ENCODE measurements at regions not wholly inside any gene's neighbourhood (a gene's known extent, or its start where the extent isn't known, plus 50 kb on each side); places are given as distances from the start of the nearest gene placed in this dataset.
"Not testable (repeated sequence)": the region's sequence is repeated elsewhere in the genome, so short reads cannot be mapped to it uniquely, and the experiment has no call there.

DNA sequence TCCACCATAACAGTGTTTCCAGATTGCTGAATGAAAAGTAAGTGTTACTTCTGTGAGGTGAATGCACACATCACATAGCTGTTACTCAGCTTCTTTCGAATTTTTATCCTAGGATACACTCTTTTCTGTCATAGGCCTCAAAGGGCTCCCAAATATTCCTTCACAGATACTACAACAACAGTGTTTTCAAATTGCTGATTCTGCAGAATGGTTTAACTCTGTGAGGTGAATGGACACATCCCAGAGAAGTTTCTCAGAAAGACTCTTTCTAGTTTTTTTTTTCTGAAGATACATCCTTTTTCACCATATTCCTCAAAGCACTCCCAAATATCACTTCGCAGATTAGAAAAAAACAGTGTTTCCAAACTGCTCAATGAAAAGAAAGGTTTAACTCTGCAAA is 221.1 kb downstream of the OR4A5 start:
- no peak for DNase-seq

DNA sequence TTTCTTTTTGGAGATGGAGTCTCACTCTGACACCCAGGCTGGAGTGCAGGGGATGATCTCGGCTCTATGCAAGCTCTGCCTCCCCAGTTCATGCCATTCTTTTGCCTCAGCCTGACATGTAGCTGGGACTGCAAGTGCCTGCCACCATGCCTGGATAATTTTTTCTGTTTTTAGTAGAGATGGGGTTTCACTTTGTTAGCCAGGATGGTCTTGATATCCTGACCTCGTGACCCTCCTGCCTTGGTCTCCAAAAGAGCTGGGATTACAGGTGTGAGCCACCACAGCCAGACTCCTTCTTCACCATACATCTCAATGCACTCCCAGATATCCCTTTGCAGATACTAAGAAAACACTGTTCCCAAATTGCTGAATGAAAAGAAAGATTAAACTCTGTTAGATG is 224.3 kb downstream of the OR4A5 start:
- DNase-seq: no peak
- in situ Hi-C loops (cut with HindIII; ENCODE audit: low pct_ligation_motif_present, low pct_unique_long_range_greater_than_20kb, low sequenced_read_pairs): no loop called here

More for the DNA sequence above, 221.1 kb downstream of the OR4A5 start:
- in situ Hi-C loops (cut with HindIII; ENCODE audit: low pct_ligation_motif_present, low pct_unique_long_range_greater_than_20kb, low sequenced_read_pairs): no loop called here

DNA sequence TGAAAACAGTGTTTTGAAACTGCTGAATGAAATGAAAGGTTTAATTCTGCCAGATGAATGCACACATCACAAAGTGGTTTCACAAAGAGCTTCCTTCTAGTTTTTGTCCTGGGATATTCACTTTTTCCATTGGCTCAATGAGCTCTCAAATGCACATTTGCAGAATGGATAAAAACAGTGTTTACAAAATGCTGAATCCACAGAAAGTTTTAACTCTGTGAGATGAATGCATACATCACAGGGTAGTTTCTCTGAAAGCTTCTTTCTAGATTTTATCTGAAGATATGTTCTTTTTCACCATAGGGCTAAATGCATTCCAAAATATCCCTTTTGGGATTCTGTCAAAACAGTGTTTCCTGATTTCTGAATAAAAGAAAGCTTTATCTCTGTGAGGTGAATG is 237.6 kb downstream of the OR4A5 start:
- in situ Hi-C loops (cut with HindIII; ENCODE audit: low pct_ligation_motif_present, low pct_unique_long_range_greater_than_20kb, low sequenced_read_pairs): no loop called here
- DNase-seq: no peak

DNA sequence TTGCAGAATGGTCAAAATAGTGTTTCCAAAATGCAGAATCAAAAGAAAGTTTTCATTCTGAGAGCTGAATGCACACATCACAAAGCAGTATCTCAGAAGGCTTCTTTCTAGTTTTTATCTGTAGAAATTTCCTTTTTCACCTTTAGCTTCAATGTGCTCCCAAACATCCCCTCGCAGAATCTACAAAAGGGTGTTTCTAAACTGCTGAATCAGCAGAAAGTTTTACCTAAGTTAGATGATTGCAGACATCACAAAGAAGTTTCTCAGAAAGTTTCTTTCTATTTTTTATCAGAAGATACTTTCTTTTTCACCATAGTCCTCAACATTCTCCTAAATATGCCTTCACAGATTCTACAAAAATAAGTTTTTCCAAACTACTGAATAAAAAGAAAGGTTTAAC is 239.8 kb downstream of the OR4A5 start:
- in situ Hi-C loops (cut with HindIII; ENCODE audit: low pct_ligation_motif_present, low pct_unique_long_range_greater_than_20kb, low sequenced_read_pairs): no loop called here
- DNase-seq: no peak

DNA sequence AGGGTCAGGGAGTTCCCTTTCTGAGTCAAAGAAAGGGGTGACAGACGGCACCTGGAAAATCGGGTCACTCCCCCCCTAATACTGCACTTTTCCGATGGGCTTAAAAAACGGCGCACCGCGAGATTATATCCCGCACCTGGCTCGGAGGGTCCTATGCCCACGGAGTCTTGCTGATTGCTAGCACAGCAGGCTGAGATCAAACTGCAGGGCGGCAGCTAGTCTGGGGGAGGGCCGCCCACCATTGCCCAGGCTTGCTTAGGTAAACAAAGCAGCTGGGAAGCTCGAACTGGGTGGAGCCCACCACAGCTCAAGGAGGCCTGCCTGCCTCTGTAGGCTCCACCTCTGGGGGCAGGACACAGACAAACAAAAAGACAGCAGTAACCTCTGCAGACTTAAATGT is 240.5 kb downstream of the OR4A5 start:
- DNase-seq; in situ Hi-C loops (cut with HindIII; ENCODE audit: low pct_ligation_motif_present, low pct_unique_long_range_greater_than_20kb, low sequenced_read_pairs): not testable (repeated sequence)

DNA sequence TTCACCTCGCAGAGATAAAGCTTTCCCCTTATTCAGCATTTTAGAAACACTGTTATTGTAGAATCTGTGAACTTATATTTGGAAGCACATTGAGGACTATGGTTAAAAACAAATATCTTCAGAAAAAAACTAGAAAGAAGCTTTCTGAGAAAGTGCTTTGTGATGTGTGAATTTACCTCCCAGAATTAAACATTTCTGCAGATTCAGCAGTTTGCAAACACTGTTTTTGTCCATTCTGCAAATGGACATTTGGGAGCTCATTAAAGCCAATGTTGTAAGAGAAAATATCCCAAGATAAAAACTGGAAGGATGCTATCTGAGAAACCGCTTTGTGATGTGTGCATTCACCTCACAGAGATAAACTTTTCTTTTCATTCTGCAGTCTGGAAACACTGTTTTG is 272.7 kb downstream of the OR4A5 start:
- in situ Hi-C loops (cut with HindIII; ENCODE audit: low pct_ligation_motif_present, low pct_unique_long_range_greater_than_20kb, low sequenced_read_pairs): no loop called here
- no peak for DNase-seq

DNA sequence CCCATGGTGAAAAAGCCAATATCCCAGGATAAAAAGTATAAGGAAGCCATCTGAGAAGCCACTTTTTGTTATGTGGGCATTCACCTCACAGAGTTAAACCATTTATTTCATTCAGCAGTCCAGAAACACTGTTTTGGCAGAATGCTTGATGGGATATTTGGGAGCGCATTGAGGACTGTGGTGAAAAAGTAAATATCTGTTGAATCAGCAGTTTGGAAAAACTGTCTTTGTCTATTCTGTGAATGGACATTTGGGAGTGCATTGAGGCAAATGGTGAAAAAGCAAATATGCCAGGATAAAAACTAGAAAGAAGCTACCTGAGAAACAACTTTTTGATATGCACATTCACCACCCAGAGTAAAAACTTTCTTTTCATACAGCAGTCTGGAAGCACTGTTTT is 276.2 kb upstream of the TRIM48 start:
- no peak for DNase-seq
- in situ Hi-C loops (cut with HindIII; ENCODE audit: low pct_ligation_motif_present, low pct_unique_long_range_greater_than_20kb, low sequenced_read_pairs): no loop called here

DNA sequence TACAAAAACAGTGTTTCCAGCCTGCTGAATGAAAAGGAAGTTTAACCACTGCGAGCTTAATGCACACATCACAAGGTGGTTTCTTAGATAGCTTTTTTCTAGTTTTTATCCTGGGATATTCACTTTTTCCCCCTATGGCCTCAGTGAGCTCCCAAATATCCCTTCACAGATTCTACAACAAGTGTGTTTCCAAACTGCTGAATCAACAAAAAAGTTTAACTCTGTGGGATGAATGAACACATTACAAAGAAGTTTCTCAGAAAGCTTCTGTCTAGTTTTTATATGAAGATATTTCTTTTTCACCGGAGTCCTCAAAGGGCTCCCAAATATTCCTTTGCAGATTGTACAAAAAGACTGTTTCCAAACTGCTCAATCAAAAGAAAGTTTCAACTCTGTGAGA is 233.1 kb upstream of the TRIM48 start:
- DNase-seq; in situ Hi-C loops (cut with HindIII; ENCODE audit: low pct_ligation_motif_present, low pct_unique_long_range_greater_than_20kb, low sequenced_read_pairs): not testable (repeated sequence)

DNA sequence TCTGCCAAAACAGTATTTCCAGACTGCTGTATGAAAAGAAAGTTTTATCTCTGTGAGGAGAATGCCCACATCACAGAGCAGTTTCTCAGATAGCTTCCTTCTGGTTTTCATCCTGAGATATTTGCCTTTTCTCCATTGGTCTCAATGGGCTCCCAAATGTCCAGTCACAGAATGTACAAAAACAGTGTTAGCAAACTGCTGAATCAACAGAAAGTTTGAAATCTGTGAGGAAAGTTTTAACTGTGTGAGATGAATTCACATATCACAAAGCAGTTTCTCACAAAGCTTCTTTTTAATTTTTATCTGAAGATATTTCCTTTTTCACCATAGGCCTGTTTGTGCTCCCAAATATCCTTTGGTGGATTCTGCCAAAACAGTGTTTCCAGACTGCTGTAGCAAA is 207.2 kb upstream of the TRIM48 start:
- in situ Hi-C loops (cut with HindIII; ENCODE audit: low pct_ligation_motif_present, low pct_unique_long_range_greater_than_20kb, low sequenced_read_pairs): no loop called here
- no peak for DNase-seq

DNA sequence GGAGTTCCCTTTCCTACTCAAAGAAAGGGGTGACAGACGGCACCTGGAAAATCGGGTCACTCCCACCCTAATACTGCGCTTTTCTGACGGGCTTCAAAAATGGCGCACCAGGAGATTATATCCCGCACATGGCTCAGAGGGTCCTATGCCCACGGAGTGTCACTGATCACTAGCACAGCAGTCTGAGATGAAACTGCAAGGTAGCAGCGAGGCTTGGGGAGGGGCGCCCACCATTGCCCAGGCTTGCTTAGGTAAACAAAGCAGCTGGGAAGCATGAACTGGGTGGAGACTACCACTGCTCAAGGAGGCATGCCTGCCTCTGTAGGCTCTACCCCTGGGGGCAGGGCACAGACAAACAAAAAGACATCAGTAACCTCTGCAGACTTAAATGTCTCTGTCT is 177.4 kb upstream of the TRIM48 start:
- in situ Hi-C loops (cut with HindIII; ENCODE audit: low pct_ligation_motif_present, low pct_unique_long_range_greater_than_20kb, low sequenced_read_pairs): loop anchor here (25.0 kb wide), 1 partner anchor 103 kb away; no protein-coding TSS in a partner anchor
- DNase-seq: not testable (repeated sequence)

DNA sequence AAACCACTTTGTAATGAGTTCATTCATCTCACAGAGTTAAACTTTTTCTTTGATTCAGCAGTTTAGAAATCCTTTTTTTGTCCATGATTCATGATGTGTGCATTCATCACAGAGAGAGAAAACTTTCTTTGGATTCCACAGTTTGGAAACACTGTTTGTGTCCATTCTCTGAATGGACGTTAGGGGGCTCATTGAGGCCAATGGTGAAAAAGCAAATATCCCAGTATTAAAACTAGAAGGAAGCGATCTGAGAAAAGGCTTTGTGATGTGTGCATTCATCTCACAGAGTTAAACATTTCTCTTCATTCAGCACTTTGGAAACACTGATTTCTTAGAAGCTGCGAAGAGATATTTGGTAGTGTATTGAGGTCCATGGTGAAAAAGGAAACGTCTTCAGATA is 155.6 kb upstream of the TRIM48 start:
- DNase-seq: no peak
- in situ Hi-C loops (cut with HindIII; ENCODE audit: low pct_ligation_motif_present, low pct_unique_long_range_greater_than_20kb, low sequenced_read_pairs): no loop called here
